Gastroesophageal sphincter (tissue), 3 donors: ENCODE measurements at regions not wholly inside any gene's neighbourhood (a gene's known extent, or its start where the extent isn't known, plus 50 kb on each side); places are given as distances from the start of the nearest gene placed in this dataset.

Experiments
- CTCF ChIP-seq, 4 experiments: fragments of 200-600 bp in 2 of 4; fragments of 450-650 bp in 2 of 4; sonication (generic) in 1 of 4; IDR thresholded peaks; one replicate each; pipeline ENCODE4 v1.5.1; 2017 to 2019; ENCODE audit warnings: antibody characterized with exemption in 4 of 4, mild to moderate bottlenecking in 2 of 4, moderate library complexity in 2 of 4
- POLR2A ChIP-seq, 2 donors: fragments of 450-650 bp; IDR thresholded peaks; one replicate each; pipeline ENCODE4 v1.6.1; 2017; ENCODE audit warnings: antibody characterized with exemption in 2 of 2, mild to moderate bottlenecking in 2 of 2, moderate library complexity in 1 of 2
- POLR2AphosphoS5 ChIP-seq: sonication (generic); formaldehyde crosslinking; IDR thresholded peaks from one replicate; pipeline ENCODE4 v1.6.1; 2017; ENCODE audit warnings: antibody characterized with exemption

- TF ChIP-seq CTCF (IDR thresholded peaks at IDR 0.05) (no peak), POLR2A (IDR thresholded peaks at IDR 0.05) (no peak), POLR2AphosphoS5 (no peak)
These were observed 104.3 kb upstream of the FAM78B start for GRCh38 chr1:166271151-166271538.
